Stimulated activated CD8-positive, alpha-beta memory T cell treated with anti-CD3 and anti-CD28 coated beads, Interleukin-12 subunit alpha, Interleukin-12 subunit beta, amount 100 ng/mL, for 24 hours (primary cell): ENCODE measurements at regions not wholly inside any gene's neighbourhood (a gene's known extent, or its start where the extent isn't known, plus 50 kb on each side); places are given as distances from the start of the nearest gene placed in this dataset.

ENCODE experiments used
- DNase-seq: peaks from one replicate; pipeline ENCODE4 v3.0.0-alpha.2; 2020; ENCODE audit errors: extremely low read depth

DNA sequence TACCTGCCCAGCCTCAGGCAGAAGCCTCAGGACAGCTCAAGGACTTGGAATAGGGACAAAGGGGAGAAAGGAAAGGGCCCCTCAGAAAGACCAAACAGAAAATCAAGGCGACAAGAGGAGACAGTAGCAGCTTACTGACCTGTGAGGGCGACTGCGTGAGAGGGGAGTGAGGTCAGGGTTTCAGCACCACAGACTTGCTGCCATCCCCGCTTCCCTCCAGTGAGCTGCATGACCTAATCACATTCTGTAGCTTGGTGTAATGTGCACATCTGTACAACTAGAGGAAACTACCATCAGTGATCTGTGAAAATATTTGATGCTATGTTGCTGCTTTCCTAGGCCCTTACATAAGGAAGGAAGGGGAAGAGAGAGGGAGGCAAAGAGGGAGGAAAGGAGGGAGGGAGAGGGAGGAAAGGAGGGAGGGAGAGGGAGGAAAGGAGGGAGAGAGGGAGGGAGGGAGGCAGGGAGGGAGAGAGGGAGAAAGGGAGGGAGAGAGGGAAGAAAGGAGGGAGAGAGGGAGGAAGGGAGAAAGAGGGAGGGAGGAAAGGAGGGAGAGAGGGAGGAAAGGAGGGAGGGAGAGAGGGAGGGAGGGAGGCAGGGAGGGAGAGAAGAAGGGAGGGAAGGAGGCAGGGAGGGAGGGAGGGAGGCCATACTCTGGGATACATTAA lies 404.9 kb upstream of the CDH5 start:
- DNase-seq, result no peak

DNA sequence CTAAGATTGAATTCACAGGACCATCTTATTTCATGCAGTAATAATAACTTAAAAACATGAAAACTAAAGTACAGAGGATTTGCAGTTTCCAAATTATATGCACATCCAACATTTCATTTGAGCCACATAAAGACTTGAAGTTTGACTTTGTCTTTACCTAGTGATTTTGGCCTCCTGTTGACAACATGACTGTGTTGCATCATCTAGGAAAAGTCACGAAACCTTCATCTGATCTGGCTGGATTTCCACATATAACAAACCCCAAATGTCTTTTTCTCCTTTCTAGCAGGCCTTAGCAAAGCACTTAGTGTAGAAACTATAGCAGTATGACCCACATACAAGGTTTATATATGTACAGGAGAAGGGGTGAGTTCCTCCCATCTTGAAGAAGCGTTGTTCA lies 406.5 kb upstream of the CDH5 start:
- no peak for DNase-seq

DNA sequence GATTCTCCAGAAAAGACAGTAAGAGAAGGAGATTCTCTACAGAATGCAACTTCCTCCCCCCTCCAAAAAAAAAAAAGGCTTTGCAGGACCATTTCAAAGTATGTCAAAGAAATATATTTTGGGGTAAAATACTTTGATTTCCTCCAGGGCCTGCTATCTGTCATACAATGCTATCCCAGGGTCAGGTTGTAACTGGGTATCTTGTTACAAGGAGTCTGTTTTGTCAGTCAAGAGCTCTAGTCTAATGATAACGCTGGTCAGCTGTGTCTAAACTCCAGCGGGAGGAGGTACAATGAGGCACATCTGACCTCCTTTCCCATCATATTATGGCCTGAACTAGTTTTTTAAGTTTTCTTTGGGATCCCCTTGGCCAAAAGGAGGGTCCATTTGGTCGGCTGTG lies 408.4 kb upstream of the CDH5 start:
- DNase-seq, result no peak

DNA sequence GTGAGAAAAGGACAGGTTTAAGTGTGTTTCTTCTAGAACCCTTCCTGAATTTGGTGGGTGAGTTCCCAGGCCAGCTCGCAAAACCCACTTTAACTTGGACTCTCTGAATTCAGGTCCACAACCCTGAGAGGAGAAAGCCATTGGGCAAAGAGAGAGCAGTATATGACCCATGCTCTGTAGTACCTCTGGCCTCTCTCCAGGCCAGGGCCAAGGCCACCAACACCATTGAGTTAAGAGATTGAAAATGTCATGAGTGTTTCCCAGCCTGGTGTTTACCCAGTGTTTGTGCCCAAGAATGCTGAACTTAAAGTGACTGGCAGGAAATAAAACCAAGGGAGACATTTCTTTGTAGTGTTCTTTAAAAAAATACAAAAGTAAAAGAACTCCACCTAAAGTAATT lies 410.4 kb upstream of the CDH5 start:
- no peak for DNase-seq

DNA sequence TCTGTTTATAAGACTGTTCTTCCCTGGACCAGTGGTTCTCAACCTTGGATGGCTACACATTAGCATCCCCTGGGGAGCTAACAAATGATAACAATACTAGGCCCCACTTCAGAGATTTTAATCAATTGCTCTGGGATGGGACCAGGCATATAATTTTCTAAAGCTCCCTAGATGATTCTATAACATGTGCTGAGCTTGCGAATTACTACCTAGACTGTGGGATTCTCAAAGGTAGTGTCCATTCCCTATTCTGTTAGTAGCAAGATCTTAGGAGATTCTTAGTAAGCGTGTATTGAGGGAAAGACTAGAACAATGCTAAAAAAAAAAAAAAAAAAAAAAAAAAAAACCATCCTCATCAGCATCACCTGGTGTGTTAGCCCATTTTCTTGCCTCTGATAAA lies 412.0 kb upstream of the CDH5 start:
- DNase-seq, result no peak

DNA sequence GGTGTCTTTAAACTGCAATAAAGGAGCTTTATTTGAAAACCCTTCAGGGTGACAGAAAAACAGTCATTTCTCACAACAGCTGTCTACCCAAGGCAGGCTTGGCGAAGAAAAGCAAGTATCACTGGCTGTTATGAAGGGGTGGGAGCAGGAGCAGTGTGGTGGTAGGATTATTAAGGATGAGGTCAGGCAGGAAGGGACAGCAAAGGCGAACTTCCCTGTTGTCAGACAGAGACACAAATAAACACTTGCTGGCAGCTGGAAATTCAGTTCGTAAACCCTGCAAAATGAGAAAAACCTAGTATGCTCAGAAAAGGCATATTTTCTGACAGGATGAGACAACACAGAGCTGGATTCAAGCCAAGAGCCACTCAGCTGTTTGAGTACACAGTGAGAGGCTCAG lies 416.3 kb upstream of the CDH5 start:
- DNase-seq, result no peak

DNA sequence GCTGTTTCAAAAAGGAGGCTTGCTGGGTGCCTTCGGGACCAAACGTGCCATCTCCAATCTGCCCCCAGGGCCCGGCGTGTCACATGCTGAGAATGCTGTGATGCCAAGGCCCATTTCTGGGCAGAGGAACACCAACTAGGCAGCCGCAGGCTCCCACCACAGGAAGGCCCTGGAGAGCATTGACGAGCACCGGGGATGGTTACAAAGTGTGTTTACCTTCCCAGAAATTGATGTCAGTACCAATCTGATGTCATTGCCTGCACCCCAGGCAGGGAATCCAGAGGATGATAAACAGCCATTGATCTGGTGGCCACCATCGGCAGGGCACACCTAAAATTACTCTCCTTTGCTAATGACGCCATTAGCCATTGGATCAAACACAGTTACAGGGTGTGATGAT lies 418.1 kb upstream of the CDH5 start:
- no peak for DNase-seq

DNA sequence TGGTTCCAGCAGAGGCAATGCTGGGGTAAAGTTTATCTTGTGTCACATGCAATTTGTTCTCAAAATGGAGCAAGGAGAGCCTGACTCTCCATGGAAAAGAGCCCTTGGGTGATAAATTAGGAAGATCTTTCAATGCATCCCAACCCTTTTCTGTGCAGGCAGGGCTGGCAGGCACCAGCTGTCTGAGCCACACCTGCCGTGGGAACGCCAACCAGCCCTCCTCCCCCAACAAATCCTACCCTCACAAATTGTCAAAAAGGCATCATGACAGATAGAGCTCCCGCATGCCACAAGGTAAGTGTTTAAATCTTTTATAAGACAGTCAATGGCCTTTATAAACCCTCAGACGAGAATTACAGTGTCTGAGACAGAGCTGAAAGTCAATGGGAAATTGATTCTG lies 418.5 kb upstream of the CDH5 start:
- DNase-seq, result no peak

DNA sequence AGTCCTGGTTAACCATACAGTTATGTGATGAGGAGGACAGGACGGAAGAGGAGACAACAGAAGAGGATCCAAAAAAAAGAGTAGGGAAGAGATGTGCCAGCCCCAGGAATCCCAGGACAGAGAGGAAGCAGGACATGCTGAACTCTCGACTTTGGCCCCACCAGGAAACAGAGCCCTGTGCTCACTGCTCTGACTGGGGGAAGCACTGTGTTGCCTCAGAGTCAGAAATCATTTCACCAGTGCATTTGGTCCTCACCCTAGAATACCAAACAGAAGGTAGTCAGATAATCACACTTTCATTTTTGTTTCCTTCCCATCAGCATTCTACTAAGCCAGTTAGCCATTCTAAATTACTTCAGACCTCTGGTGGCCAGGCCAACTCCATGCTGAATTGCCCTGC lies 421.0 kb upstream of the CDH5 start:
- DNase-seq, result no peak

DNA sequence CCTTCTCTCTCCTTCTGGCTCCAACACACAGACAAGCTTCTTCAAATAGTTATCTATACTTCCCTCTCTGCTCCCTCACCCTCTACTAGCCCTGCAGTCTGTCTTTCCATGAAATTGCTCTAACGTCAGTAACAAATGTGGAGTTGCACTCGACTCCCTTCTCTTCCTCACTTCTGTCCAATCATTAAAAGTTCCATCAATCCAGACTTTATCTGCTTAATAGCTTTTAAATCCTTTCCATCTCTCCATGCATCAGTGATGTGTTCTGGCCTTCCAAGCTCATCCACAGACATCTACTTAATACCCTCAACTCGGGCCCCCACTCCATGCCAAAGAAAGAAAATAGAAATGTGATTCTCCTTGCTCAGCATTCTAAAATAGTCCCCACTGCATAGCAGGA lies 422.1 kb upstream of the CDH5 start:
- DNase-seq, result no peak

DNA sequence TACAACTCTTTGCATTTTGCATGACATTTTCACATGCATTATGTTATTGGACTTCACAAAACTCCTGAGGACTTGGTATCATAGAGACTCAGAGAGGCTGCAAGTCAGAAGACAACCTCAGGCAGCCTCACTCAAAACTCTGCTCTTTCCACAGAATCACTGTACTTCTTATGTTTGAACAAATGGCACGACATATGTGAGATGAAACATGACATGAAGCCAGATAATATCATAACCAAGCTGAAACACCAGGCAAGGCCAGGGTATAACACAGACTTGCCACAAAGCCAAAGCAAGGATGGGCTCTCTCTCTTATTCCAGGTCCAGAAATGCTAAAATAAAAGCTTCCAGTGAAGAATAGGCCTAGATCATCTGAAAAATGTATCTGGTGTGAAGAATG lies 425.8 kb upstream of the CDH5 start:
- no peak for DNase-seq

DNA sequence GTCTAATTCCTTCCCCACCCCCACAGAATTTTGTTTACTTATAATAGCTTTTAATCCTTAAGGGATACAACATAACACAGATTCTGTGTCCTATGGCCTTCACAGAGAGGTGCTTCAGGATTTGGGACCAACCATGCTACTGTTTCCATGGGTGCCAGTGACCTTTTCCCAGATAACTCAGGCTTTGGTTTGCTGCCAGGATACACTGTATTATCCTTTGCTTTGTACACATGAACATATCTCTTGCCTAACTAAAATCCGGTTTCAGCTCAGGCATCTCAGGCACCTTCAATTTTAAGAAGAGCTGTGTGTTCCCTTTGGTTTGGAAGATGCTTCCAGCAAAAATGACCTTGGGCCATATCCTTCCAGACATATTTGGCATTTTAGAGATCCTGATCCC lies 428.4 kb upstream of the CDH5 start:
- DNase-seq, result no peak

DNA sequence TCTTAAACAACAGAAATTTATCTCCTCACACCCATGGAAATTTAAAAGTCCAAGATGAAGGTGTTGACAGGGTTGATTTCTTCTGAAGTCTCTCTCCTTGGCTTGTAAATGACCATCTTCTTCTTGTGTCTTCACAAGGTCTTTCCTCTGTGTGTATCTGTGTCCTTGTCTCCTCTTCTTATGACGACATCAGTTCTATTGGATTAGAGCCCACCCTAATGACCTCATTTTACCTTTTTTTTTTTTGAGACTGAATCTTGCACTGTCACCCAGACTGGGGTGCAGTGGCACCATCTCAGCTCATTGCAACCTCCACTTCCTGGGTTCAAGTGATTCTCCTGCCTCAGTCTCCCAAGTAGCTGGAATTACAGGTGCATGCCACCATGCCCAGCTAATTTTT lies 429.0 kb upstream of the CDH5 start:
- no peak for DNase-seq

DNA sequence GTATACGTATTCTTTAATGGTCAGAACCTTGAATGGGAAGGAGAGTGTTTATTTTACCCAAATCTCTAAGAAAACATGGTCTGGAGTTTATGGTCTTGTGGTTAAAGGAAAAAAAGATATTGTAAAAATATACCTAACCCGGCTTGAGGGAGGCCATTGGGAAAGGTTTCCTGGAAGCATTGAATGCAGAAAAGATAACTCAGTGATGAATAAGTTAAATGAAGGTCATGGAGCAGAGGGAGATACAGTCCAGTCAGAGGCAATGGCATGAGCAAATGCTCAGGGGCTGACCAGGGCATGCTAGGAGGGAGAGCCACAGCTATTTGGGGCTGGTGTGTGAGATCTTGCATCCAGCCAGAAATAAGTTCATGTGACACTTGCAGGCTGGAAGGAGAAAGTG lies 430.4 kb upstream of the CDH5 start:
- no peak for DNase-seq

DNA sequence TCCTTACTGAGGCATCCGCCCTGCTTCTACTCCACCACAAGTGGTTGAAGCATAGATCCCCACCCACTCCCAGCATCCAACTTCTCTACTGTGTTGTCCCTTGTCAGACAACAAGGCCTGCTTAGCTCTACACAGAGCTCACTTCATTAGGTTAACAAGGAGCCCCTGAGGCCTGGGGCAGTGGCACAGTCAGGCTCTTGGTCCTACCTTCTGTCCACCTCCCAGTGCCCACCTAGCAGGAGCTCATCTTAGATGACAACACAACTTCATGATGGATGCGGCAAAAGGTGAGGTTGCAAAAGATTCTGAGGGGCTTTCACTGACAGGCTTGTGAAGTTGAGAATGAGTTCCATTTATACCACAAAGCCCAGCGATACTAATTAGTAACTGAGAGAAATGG lies 432.0 kb upstream of the CDH5 start:
- DNase-seq, result no peak

DNA sequence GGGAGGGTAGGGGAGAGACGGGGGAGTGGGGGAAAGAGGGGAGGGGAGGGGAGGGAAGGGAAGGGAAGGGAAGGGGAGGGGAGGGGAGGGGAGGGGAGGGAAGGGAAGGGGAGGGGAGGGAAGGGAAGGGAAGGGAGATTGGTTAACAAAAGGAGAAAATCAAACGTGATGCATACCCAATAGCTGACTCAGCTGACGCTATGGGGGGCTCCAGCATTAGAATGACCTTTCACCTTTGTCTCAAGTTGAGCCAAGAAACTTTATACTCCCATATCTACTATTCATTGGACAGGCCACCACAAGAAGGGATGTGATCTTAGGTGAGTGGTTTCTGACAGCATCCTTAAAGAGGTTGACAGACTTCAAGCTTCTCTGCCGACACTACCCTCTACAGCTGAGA lies 432.8 kb upstream of the CDH5 start:
- DNase-seq, result no peak

DNA sequence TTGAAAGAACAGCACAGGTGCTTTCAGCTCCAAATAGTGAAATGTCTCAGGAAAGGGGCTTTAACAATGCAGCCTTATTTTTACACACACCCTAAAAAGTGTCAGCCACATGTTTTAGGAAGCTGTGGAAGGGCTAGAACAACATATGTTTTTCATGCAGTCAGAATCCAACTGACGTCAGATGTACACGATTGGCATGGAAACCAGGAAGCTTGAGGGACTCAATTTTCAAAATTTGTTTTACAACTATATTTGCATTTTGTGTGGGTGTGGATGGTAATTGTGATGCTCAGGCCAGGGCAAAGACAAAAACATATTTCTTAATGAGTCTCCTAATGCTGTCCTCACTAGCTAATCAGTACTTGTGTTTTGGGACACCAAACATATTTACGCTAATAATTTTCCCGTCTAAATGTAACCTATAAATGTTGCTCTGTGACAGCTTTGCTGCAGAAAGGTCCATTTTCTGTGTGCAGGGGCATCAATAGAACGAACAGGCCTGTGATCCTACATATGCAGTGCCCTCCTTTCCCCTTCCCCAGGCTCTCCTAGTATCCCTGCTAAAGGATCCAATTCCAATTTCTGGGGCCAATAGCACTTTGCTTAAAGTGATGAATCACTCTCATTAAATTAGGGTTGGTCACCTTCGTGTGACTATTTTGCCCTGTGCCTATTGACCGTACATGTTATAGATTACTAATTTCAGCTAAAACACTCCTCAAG lies 434.0 kb upstream of the CDH5 start:
- DNase-seq, result no peak

DNA sequence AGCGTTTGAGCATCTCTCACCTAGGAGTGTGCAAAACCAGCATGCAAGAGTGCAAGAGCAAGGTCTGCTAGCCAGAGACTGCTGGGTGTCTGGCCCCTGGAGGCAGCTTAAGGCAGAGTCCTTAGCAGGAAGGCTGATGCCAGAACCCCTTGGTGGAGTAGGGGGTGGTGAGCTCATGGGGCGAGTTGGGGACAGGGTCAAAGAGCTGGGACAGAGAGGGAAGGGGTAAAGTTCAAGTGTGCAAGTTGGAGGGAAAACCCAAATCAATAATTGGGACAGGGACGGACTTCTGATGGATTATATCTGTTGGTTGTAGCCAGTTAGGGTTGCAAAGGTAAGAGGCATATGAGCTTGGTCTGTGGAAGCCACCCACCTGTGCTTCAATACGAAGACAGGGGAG lies 443.6 kb upstream of the CDH5 start:
- DNase-seq, result no peak

DNA sequence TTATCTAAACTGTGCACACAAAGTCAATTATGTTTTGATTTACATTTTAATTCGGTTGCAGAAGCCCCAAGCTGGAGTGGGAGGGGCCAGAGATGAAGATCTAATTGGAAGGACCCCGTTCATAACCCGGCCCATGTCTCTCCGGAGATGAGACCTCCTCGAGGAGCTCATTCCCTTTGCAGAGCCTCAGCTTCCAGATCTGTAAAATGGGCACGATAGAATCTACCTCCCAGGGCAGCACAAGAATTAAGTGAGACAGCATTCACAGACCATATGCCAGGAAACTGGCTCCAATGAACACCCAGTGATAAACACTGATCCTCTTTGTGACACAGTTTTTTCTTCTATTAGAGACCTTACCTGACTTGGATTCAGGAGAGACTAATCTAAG lies 446.5 kb upstream of the CDH5 start:
- DNase-seq, result no peak

DNA sequence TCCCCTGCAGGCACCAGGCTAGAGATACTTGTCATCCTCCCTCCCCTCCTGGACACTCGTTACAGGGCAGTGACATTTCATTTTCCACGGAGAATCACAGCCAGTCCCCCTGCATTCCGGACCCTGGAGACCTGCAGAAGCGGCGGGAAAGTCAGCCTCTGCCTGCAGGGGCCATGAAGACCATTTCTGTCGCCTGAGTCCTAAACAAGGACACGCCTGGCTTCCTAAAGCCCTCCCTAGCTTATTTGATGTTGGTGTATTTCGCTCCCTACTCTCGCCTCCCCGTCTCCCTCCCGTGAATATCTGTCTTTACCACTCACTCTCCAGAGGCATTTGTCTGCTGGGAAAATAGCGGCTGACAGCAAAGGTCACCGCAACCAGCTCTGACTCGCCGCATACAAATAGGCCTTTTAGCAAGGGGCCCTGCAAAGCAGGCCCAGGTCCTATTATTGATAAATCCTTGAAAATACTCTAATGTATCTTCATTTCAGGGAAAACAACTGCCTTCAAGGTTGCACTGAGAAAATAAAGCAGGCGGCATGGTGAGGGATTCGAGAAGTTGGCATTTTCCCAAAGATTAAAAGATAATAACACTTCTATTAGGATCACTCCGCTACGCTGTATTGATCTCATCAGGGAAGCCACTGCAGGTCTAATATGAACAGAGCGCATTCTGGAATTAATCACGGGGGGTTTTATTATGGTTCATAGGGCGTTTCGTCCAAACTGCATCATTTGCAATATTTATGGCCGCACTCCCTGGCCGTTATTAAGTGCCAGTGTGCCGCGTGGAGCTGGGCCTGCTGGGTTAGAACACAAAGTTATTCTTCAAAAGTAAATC lies 447.1 kb upstream of the CDH5 start:
- no peak for DNase-seq

DNA sequence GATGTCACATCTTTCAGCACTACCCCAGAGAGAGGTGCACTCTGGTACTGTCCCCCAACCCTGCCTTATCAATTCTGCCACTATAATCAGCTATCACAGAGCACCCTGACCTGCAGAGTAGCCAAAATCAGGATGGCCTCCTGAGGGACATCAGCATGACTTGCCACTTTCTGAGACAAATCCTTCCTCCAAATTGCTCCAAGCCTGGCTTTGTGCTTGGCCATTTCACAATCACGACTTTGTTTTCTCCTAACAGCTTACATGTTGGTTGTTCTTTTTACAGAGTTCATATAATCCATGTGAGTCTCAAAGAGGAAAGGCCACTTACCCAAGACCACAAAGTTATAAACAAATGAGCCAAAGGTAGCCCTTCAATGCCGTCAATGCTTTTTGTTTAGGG lies 449.0 kb upstream of the CDH5 start:
- DNase-seq, result no peak

DNA sequence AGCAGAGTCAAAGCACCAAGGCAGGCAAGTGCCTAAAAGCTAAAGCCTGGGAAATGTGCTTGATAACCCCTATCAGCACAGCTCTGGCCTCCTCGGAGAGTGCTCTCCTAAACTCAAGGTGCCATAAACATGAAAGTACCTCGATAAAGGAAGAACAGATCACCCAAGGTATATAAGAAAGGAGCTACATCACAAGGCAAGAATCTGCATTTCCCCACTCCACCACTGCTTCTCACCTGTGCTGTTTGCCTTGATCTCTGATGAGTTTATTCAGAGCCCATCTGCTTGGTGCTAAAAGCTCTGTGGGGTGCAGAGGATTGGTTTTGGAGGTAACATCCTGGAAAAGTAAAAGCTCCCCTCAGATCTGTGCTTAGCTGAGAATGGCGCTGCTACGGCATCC lies 449.5 kb upstream of the CDH5 start:
- DNase-seq, result no peak

DNA sequence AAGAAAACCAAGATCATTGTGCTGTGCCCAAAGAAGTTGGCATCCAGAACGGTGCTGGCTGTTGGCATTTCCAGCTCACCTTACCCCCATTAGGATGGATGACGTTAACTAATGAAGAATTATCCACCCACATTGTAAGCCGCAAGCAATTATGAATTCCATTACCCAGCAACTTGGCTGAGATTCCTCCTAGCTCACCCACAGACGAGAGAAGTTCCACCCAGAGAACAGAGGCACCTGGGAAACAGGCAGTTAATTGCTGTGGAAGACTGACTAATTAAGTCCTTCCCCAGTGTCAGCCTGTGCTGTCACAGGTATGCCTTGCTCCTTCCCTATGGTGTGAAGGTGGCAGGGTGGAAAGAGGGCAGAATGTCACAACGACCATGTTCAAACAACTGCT lies 456.2 kb upstream of the CDH5 start:
- DNase-seq, result no peak
